NCI-H1417 (cell line): ENCODE measurements at regions not wholly inside any gene's neighbourhood (a gene's known extent, or its start where the extent isn't known, plus 50 kb on each side); places are given as distances from the start of the nearest gene placed in this dataset.
"Not testable (repeated sequence)": the region's sequence is repeated elsewhere in the genome, so short reads cannot be mapped to it uniquely, and the experiment has no call there.

Experiments
- DNase-seq, 3 experiments: peaks; one replicate each; lab custom pipeline; 2025; lab: John Stamatoyannopoulos, UW

GRCh38 chr10:65628493-65629139 is 1297.2 kb upstream of the LRRTM3 start:
- DNase-seq: no peak

DNA sequence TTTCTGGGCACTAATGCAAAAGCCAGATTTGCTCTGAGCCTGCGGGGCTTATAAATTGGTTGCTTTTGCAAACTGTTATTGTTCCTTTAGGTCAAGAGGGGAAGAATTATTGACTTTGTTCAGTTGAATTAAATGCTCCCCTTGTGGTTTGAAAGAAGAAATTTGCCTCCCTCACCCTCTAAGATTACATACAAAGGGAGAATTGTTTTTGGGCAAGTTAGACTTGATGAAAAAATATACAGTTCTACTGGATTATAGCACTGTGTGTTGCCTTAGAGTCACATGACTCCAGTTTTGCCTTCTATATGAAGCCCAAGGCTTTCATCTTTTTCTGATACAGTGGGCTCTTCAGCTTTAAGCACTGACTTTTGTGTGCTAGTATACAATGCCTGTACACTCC is 1265.8 kb upstream of the LRRTM3 start:
- peak in 1 of 3 experiments; percentile 24 for DNase-seq

- no peak for DNase-seq
These were observed 1255.7 kb upstream of the LRRTM3 start for GRCh38 chr10:65670087-65670486.

DNA sequence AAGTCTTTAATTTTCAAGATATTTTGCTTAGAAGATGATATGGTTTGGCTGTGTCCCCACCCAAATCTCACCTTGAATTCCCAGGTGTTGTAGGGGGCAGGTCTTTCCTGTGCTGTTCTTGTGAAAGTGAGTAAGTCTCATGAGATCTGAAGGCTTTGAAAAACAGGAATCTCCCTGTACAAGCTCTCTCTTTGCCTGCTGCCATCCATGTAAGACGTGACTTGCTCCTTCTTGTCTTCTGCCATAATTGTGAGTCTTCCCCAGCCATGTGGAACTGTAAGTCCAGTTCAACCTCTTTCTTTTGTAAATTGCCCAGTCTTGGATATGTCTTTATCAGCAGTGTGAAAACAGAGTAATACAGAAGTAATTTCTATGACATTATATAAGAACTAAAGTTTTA is 1255.2 kb upstream of the LRRTM3 start:
- not testable (repeated sequence) for DNase-seq

DNA sequence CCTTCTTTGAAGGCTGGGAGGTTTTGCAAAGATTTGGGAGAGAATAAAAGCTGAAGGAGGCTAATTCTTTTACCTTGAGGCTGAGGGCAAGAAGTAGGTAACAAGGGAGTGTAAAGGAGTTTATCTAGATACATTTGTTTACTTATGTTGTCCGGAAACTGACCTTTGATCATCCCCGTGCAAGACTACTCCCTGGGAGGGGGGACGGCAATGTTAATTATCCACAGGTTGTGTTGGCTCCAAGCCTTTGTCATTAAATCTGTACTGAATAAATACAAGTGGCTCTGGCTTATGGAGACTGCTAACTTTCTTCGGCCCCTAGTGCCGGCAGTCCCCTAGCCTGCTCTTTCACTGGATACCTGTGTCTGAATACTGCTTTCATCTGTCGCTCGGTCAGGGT is 1250.6 kb upstream of the LRRTM3 start:
- DNase-seq: no peak

GRCh38 chr10:65684896-65685295 is 1240.9 kb upstream of the LRRTM3 start:
- no peak for DNase-seq

DNA sequence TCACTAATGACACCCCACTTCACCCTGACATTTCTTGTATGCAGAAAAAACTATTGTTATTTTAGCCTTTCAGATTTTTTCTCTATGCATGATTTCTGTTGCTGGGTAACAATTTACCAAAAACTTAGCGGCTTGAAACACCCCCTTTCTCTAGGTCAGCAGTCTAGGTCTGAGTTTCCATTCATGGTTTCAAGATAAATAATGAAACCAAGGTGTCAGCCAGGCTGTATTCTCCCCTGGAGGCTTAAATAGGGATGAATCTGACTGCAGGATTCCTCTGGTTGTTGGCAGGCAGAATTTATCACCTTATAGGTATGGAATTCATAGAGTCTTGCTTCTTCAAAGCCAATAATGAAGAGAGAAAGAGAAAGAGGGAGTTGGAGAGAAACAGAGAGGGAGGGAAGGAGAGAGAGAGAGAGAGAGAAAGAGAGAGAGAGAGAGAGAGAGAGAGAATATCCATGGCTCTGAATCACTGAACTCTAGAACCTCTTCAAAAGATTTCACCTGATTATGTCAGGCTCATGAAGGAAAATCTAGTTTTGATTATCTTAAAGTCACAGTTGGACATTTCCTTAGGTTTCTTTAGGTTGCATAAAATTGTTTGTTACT is 1224.6 kb upstream of the LRRTM3 start:
- DNase-seq: no peak

DNA sequence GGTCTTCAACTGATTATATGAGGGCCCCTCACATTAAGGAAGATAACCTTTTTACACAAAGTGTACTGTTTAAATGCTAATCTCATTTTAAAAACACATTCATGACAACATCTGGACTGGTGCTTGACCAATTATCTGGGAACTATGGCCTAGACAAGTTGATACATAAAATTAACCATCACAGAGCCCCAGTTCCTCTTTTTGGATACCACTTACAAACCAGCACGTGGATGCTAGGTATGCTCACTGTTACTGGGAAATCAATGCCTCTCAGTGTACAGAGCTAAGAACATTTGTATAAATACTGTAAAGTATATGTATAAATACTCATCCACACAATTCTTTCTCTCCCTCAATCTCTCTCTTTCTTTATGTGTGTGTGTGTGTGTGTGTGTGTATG is 1217.8 kb upstream of the LRRTM3 start:
- DNase-seq: no peak

GRCh38 chr10:65710306-65710705 is 1215.5 kb upstream of the LRRTM3 start:
- no peak for DNase-seq

GRCh38 chr10:65719790-65720189 is 1206.0 kb upstream of the LRRTM3 start:
- no peak for DNase-seq

DNA sequence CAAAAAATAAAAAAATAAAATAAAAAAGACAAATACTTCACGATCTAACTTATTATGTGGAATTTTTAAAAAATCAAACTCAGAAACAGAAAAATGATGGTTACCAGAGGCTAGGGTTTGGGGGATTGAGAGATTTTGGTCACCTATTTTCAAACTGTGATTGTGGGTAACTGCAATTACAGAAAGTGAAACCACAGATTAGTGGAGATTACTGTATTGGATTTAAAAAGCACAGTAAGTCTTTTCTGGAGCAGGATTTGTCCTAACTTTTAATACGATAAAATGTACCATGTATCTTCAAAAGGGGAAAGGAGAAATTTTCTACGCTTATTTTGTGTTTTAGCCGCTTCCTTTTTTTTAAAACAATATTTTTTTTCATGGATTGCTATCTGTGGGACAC is 1204.9 kb upstream of the LRRTM3 start:
- no peak for DNase-seq

GRCh38 chr10:65723525-65723924 is 1202.3 kb upstream of the LRRTM3 start:
- DNase-seq: no peak

GRCh38 chr10:65735382-65735781 is 1190.5 kb upstream of the LRRTM3 start:
- DNase-seq: no peak

GRCh38 chr10:65742906-65743305 is 1182.9 kb upstream of the LRRTM3 start:
- no peak for DNase-seq

GRCh38 chr10:65751218-65751617 is 1174.6 kb upstream of the LRRTM3 start:
- peak in 1 of 3 experiments; percentile 8 for DNase-seq

DNA sequence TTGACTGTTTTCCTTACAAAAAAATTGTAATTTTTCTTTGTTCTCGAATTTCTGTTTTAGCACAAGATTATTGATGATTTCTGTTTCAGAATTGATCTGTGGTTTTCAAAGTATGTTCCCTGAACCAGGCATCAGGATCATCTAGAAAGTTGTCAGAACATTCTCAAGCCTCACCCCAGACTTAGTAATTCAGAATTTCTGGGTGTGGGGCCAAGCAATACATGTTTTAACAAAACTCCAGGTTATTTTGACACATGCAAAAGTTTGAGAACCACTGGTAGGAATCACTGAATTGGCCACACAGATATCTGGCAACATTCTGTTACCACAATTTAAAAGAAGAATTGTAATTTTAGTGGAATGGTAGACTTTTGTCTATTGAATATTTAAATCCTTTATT is 1173.9 kb upstream of the LRRTM3 start:
- DNase-seq: no peak

DNA sequence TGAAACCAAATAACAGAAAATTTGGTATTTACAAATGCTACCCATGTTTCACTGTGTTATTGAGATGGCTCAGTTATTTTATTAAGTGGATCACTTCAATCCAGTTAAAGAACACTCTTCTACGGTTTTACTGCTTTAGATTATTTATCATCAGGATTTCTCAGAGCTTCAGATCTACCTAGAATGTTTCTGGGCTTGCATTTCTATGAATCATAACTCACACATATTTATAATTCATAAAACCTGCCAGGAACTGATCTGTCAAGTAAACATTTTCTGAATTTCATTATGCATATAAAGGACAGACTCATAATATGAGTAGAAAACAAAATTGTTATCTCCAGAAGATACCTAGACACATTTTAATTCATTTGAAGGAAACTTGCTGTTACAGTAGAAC is 1172.3 kb upstream of the LRRTM3 start:
- no peak for DNase-seq

- no peak for DNase-seq
These were observed 1171.7 kb upstream of the LRRTM3 start for GRCh38 chr10:65754112-65754511.

- no peak for DNase-seq
These were observed 1163.5 kb upstream of the LRRTM3 start for GRCh38 chr10:65762311-65762710.

GRCh38 chr10:65765006-65765541 is 1160.8 kb upstream of the LRRTM3 start:
- no peak for DNase-seq

DNA sequence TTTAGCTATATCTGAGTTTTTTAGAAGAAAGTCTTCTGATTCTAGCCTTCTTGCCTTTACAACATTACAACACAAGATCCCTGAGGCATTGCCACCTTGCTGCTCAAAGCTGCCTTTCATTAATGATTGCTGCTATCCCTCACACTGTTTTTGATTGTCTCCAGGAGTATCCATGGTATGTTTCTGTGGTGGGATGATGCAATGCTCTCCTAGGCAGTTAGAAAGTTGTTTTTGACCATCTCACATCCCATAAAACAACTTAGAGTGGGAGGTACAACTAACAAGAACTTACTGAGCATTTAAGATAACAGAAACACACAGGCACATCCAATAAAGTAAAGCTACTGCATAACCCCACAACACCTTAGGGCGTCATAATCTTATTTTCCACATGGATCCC is 1156.0 kb upstream of the LRRTM3 start:
- DNase-seq: no peak

DNA sequence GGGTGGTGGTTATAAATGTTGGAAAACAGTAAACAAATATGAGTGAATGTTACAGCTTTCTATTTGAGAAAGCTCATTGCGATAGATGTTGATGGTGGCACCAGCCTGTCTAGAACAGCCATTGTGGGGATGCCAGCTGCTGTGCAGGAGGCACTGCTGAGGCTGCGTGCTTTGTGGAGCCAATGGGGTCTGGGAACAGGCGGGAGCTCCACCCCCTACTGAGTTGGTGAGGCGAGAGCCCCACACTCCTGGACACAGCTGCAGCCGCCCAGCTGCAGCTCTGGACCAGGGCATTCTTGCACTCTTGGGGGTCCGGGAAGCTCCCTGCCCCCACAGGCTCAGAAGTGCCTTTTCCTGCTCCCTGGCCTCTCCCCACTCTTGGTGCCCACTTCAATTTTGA is 1147.1 kb upstream of the LRRTM3 start:
- DNase-seq: no peak

GRCh38 chr10:65779985-65780384 is 1145.9 kb upstream of the LRRTM3 start:
- DNase-seq: no peak

- DNase-seq: no peak
These were observed 1139.6 kb upstream of the LRRTM3 start for GRCh38 chr10:65786279-65786678.
